ENCODE measurements at regions not wholly inside any gene's neighbourhood (a gene's known extent, or its start where the extent isn't known, plus 50 kb on each side); places are given as distances from the start of the nearest gene placed in this dataset.
A peak's percentile ranks its signal among the peaks of the same experiment; 100 is the strongest.
"Not testable (repeated sequence)": the region's sequence is repeated elsewhere in the genome, so short reads cannot be mapped to it uniquely, and the experiment has no call there.

GRCh38 chr12:72723732-72724131 lies 451.6 kb downstream of the TRHDE start:
- DNase-seq (ENCODE audit: low read depth): peak; percentile 42

- DNase-seq (ENCODE audit: low read depth): no peak
Observed at GRCh38 chr12:72729451-72730010, 457.4 kb downstream of the TRHDE start.

GRCh38 chr12:72734581-72734980 lies 462.4 kb downstream of the TRHDE start:
- no peak for DNase-seq (ENCODE audit: low read depth)

GRCh38 chr12:72738811-72739210 lies 466.6 kb downstream of the TRHDE start:
- no peak for DNase-seq (ENCODE audit: low read depth)

- DNase-seq (ENCODE audit: low read depth): no peak
Observed at GRCh38 chr12:72740064-72740463, 467.9 kb downstream of the TRHDE start.

- DNase-seq (ENCODE audit: low read depth): no peak
Observed at GRCh38 chr12:72742568-72742967, 470.4 kb downstream of the TRHDE start.

- no peak for DNase-seq (ENCODE audit: low read depth)
Observed at GRCh38 chr12:72746048-72746447, 473.9 kb downstream of the TRHDE start.

GRCh38 chr12:72747111-72747849 lies 475.1 kb downstream of the TRHDE start:
- DNase-seq (ENCODE audit: low read depth): peak; percentile 3

- no peak for DNase-seq (ENCODE audit: low read depth)
Observed at GRCh38 chr12:72748971-72749370, 476.8 kb downstream of the TRHDE start.

- no peak for DNase-seq (ENCODE audit: low read depth)
Observed at GRCh38 chr12:72753571-72753970, 481.4 kb downstream of the TRHDE start.

GRCh38 chr12:72754026-72754425 lies 481.9 kb downstream of the TRHDE start:
- not testable (repeated sequence) for DNase-seq (ENCODE audit: low read depth)

- DNase-seq (ENCODE audit: low read depth): no peak
Observed at GRCh38 chr12:72766517-72766916, 494.3 kb downstream of the TRHDE start.

GRCh38 chr12:72774023-72774422 lies 501.9 kb downstream of the TRHDE start:
- no peak for DNase-seq (ENCODE audit: low read depth)

GRCh38 chr12:72777806-72778205 lies 505.6 kb downstream of the TRHDE start:
- no peak for DNase-seq (ENCODE audit: low read depth)

GRCh38 chr12:72790273-72790672 lies 518.1 kb downstream of the TRHDE start:
- DNase-seq (ENCODE audit: low read depth): peak; percentile 62

- no peak for DNase-seq (ENCODE audit: low read depth)
Observed at GRCh38 chr12:72792889-72793288, 520.7 kb downstream of the TRHDE start.

GRCh38 chr12:72793796-72794195 lies 521.6 kb downstream of the TRHDE start:
- no peak for DNase-seq (ENCODE audit: low read depth)

- no peak for DNase-seq (ENCODE audit: low read depth)
Observed at GRCh38 chr12:72815421-72815820, 543.3 kb downstream of the TRHDE start.

- DNase-seq (ENCODE audit: low read depth): no peak
Observed at GRCh38 chr12:72828662-72829324, 556.6 kb downstream of the TRHDE start.

GRCh38 chr12:72829838-72830237 lies 557.7 kb downstream of the TRHDE start:
- DNase-seq (ENCODE audit: low read depth): no peak

- no peak for DNase-seq (ENCODE audit: low read depth)
Observed at GRCh38 chr12:72832024-72832423, 559.9 kb downstream of the TRHDE start.

- DNase-seq (ENCODE audit: low read depth): no peak
Observed at GRCh38 chr12:72836194-72836593, 564.0 kb downstream of the TRHDE start.

GRCh38 chr12:72839696-72840095 lies 567.5 kb downstream of the TRHDE start:
- DNase-seq (ENCODE audit: low read depth): no peak

All from EH (cell line).